ENCODE measurements at regions not wholly inside any gene's neighbourhood (a gene's known extent, or its start where the extent isn't known, plus 50 kb on each side); places are given as distances from the start of the nearest gene placed in this dataset.

DNA sequence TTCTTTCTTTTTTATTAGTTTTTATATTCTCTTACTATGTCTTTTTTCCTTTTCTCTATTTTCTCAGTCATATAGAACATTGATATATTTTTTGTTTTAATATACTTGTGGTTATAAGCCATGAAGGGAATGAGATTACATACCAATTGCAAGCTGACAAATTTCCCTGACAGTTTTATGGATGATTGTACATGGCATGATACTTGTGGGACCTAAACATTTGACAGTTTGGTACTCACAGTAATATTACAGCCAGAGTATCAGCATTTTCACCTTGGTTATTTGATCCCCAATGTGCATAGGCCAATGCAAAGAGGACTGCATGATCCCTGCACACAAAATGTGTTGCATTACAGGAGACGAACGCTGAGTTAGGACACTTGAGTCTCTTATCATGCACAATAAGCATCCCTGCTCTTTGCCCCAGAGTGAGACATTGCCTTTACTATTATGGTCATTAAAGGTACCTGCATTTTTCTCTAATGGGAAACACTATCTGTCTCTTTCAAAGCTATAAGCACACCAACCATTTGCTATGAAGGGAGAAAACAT is 713.4 kb upstream of the PCDH20 start:
- no peak overlapping the region for H3K4me2 ChIP-seq (ENCODE audit: low read depth, low read length)
- WGBS (ENCODE audit: low lambda C conversion rate), result 5% methylated on average over 2 of the region's 2 CpGs
- no TSS peak for BruUV-seq (replicated peaks)
- no peaks in the 10 kb centered on the region for H3K9me3 ChIP-seq (ENCODE audit: low read length)
- DNase-seq (ENCODE audit: low spot score), result no peak
- H3K27ac ChIP-seq (ENCODE audit: extremely low read length, insufficient read depth, low read length), result no peak overlapping the region
- ChIA-PET CTCF (ENCODE audit: low intra/inter-chr PET ratio, low total read pairs) (no interaction called here), POLR2A (no interaction called here)
- intact Hi-C loops (cut with micrococcal nuclease; ENCODE audit: unreplicated experiment) (no loop called here), in situ Hi-C loops (cut with HindIII; ENCODE audit: extremely low pct_ligation_motif_present, low pct_unique_long_range_greater_than_20kb) (no loop called here)
- no peaks in the 10 kb centered on the region for H3K4me1 ChIP-seq (ENCODE audit: insufficient read depth, low read length)
- no peaks in the 10 kb centered on the region for H3K79me2 ChIP-seq (ENCODE audit: insufficient read depth, low read length)
- TF ChIP-seq MYNN (CRISPR knock-in tag; IDR thresholded peaks at IDR 0.05; ENCODE audit: low read depth) (no peak), EHMT2 (IDR thresholded peaks at IDR 0.05; ENCODE audit: borderline replicate concordance, low read depth, low read length) (no peak), ZZZ3 (CRISPR knock-in tag; IDR thresholded peaks at IDR 0.05; ENCODE audit: borderline replicate concordance) (no peak)
- H4K20me1 ChIP-seq (ENCODE audit: insufficient read depth, low read length), result no peaks in the 10 kb centered on the region
- H2AFZ ChIP-seq (ENCODE audit: low read length), result no peak overlapping the region
- H3K27me3 ChIP-seq (ENCODE audit: control insufficient read depth in 1 of 2, insufficient read depth in 2 of 2, low read length in 2 of 2), result no peaks in the 10 kb centered on the region
- H3K36me3 ChIP-seq (replicated peaks in 1 of 2; ENCODE audit: control insufficient read depth in 1 of 2, insufficient read depth in 2 of 2, low read length in 2 of 2), result no peaks in the 10 kb centered on the region
- no peak for FAIRE-seq
- ATAC-seq, result no peak
- H3K4me3 ChIP-seq (replicated peaks in 1 of 3; ENCODE audit: insufficient read depth in 1 of 3, low read depth in 2 of 3, low read length in 3 of 3), result no peak overlapping the region
- H3K9ac ChIP-seq (ENCODE audit: insufficient read depth, low read depth, low read length), result no peak overlapping the region

DNA sequence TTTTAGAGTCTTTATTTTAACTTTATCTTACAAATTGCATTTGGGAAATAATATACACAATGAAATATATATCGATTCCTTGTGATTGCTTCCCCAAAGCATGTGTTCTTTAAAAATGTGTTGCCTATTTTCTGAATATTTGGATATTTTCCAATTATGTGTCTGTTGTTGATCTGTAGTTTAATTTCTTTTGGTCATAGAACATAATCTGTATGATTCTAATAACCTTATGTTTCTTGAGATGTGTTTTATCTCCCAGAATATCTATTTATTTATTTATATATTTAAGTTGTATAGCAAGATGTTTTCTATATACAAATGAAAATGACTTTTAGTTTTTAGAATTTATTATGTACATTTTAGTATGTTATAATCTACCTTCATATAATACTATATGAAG is 710.8 kb upstream of the PCDH20 start:
- ATAC-seq (no peak), DNase-seq (ENCODE audit: low spot score) (no peak), FAIRE-seq (no peak)
- no peak overlapping the region for H2AFZ ChIP-seq (ENCODE audit: low read length)
- no peak overlapping the region for H3K9ac ChIP-seq (ENCODE audit: insufficient read depth, low read depth, low read length)
- in situ Hi-C loops (cut with HindIII; ENCODE audit: extremely low pct_ligation_motif_present, low pct_unique_long_range_greater_than_20kb) (no loop called here), intact Hi-C loops (cut with micrococcal nuclease; ENCODE audit: unreplicated experiment) (no loop called here)
- ChIA-PET POLR2A (no interaction called here), CTCF (ENCODE audit: low intra/inter-chr PET ratio, low total read pairs) (no interaction called here)
- no peaks in the 10 kb centered on the region for H3K27me3 ChIP-seq (ENCODE audit: control insufficient read depth in 1 of 2, insufficient read depth in 2 of 2, low read length in 2 of 2)
- no peaks in the 10 kb centered on the region for H4K20me1 ChIP-seq (ENCODE audit: insufficient read depth, low read length)
- no peak overlapping the region for H3K4me2 ChIP-seq (ENCODE audit: low read depth, low read length)
- H3K79me2 ChIP-seq (ENCODE audit: insufficient read depth, low read length), result no peaks in the 10 kb centered on the region
- H3K27ac ChIP-seq (ENCODE audit: extremely low read length, insufficient read depth, low read length), result no peak overlapping the region
- no peaks in the 10 kb centered on the region for H3K36me3 ChIP-seq (replicated peaks in 1 of 2; ENCODE audit: control insufficient read depth in 1 of 2, insufficient read depth in 2 of 2, low read length in 2 of 2)
- H3K4me1 ChIP-seq (ENCODE audit: insufficient read depth, low read length), result no peaks in the 10 kb centered on the region
- WGBS (ENCODE audit: low lambda C conversion rate), result 2% methylated on average over 1 of the region's 1 CpG
- TF ChIP-seq HES4 (CRISPR knock-in tag; IDR thresholded peaks at IDR 0.05; ENCODE audit: borderline replicate concordance) (no peak), THYN1 (CRISPR knock-in tag; IDR thresholded peaks at IDR 0.05; ENCODE audit: borderline replicate concordance, low read depth) (no peak), ZNF678 (CRISPR knock-in tag; IDR thresholded peaks at IDR 0.05) (no peak), ZNF326 (CRISPR knock-in tag; IDR thresholded peaks at IDR 0.05; ENCODE audit: borderline replicate concordance) (no peak), PITX1 (CRISPR knock-in tag; IDR thresholded peaks at IDR 0.05) (no peak), RERE (CRISPR knock-in tag; IDR thresholded peaks at IDR 0.05; ENCODE audit: low read depth) (no peak), ZNF484 (CRISPR knock-in tag; IDR thresholded peaks at IDR 0.05; ENCODE audit: borderline replicate concordance, low read depth) (no peak), REPIN1 (CRISPR knock-in tag; IDR thresholded peaks at IDR 0.05; ENCODE audit: borderline replicate concordance, low read depth) (no peak), KDM4B (CRISPR knock-in tag; IDR thresholded peaks at IDR 0.05) (no peak), TFDP2 (CRISPR knock-in tag; IDR thresholded peaks at IDR 0.05) (no peak)
- no peaks in the 10 kb centered on the region for H3K9me3 ChIP-seq (ENCODE audit: low read length)
- no peak overlapping the region for H3K4me3 ChIP-seq (replicated peaks in 1 of 3; ENCODE audit: insufficient read depth in 1 of 3, low read depth in 2 of 3, low read length in 3 of 3)
- no TSS peak for BruUV-seq (replicated peaks)
